K562 (cell line): ENCODE measurements at regions not wholly inside any gene's neighbourhood (a gene's known extent, or its start where the extent isn't known, plus 50 kb on each side); places are given as distances from the start of the nearest gene placed in this dataset.

Experiments
- CREB1 ChIP-seq, 2 experiments: sonication (generic) in 1 of 2; formaldehyde crosslinking in 1 of 2; IDR thresholded peaks; 2 replicates each; pipeline versions ENCODE4 v1.6.1 to v1.8.0; 2012 to 2022; ENCODE audit warnings: inconsistent platforms in 1 of 2, mild to moderate bottlenecking in 1 of 2, missing genetic modification reagents in 1 of 2, moderate library complexity in 1 of 2
- EZH2 ChIP-seq: IDR thresholded peaks from 2 replicates; pipeline ENCODE4 v1.6.1; 2012; ENCODE audit warnings: low read depth, mild to moderate bottlenecking, inconsistent platforms, low read length, borderline replicate concordance
- HMGXB4 ChIP-seq: sonication (generic); formaldehyde crosslinking; IDR thresholded peaks from 2 replicates; pipeline ENCODE4 v1.8.1; 2023; ENCODE audit warnings: mild to moderate bottlenecking, missing genetic modification reagents
- KLF16 ChIP-seq: IDR thresholded peaks from 2 replicates; pipeline ENCODE4 v1.6.1; 2016; ENCODE audit warnings: antibody characterized with exemption
- NONO ChIP-seq, 2 experiments: fragments of 200-400 bp in 1 of 2; fragments of 450-650 bp in 1 of 2; formaldehyde crosslinking in 1 of 2; IDR thresholded peaks; 2 replicates each; pipeline ENCODE4 v1.6.1; 2017; ENCODE audit warnings: low read depth in 2 of 2, mild to moderate bottlenecking in 2 of 2, moderate library complexity in 2 of 2, low read length in 1 of 2
- PATZ1 ChIP-seq: fragments of 250-450 bp; sonication (Bioruptor Pico); IDR thresholded peaks from 2 replicates; pipeline ENCODE4 v1.5.0; 2020; ENCODE audit warnings: mild to moderate bottlenecking, borderline replicate concordance
- POLR2A ChIP-seq: fragments of 450-650 bp; conservative IDR thresholded peaks from 2 replicates; pipeline ENCODE4 v1.6.1; 2016
- TEAD4 ChIP-seq, 2 experiments: sonication (generic) in 1 of 2; formaldehyde crosslinking in 1 of 2; IDR thresholded peaks; 2 replicates each; pipeline versions ENCODE4 v1.6.1 to v1.8.0; 2012 to 2022; ENCODE audit warnings: borderline replicate concordance in 1 of 2, inconsistent platforms in 1 of 2, low read length in 1 of 2, mild to moderate bottlenecking in 1 of 2, missing genetic modification reagents in 1 of 2
- ZNF644 ChIP-seq: fragments of 200-800 bp; sonication (Bioruptor generic); IDR thresholded peaks from 2 replicates; pipeline ENCODE4 v1.6.1; 2016; ENCODE audit warnings: low read depth, missing genetic modification characterization, missing compliant biosample characterization
- TF ChIP-seq, protein P1 (sequence below), 3 experiments: IDR thresholded peaks in 2 of 3; conservative IDR thresholded peaks in 1 of 3; 2 replicates each; pipeline ENCODE4 v1.5.1; 2011 to 2012; ENCODE audit warnings: low read length in 3 of 3, mild to moderate bottlenecking in 3 of 3, control low read depth in 2 of 3, improper control_type of control experiment in 1 of 3, inconsistent platforms in 1 of 3, low read depth in 1 of 3, mixed read lengths in 1 of 3, moderate library complexity in 1 of 3; ENCODE audit not compliant: insufficient read depth in 2 of 3
- TF ChIP-seq, protein P2 (sequence below): fragments of 250-450 bp; sonication (Bioruptor Pico); IDR thresholded peaks from 2 replicates; pipeline ENCODE4 v1.8.0; 2022; ENCODE audit warnings: inconsistent platforms
- TF ChIP-seq, protein P3 (sequence below): sonication (generic); formaldehyde crosslinking; IDR thresholded peaks from 2 replicates; pipeline ENCODE4 v1.9.0; 2022; ENCODE audit warnings: mild to moderate bottlenecking, missing genetic modification reagents

DNA sequence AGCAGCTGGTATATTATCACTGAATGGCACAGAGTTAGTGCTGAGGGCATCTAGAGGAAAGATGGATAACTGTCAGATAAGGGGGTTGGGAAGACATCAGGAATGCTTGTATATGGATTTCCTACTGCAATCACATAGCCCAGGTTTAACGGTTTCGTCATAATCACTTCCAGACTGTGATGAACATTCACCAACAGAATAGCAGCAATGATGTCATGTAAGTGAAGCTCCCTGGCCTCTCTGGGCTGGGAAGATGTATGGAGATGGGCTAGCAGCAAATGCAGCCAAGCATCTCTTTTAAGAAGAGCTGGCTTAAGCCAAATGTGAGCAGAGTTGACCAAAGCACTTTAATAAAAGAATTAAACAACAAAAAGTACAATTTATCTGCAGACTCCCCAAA, 714.6 kb downstream of the GALC start:
- no peak for TF ChIP-seq POLR2A
- no peak for TF ChIP-seq KLF16
- TF ChIP-seq, protein P1, sequence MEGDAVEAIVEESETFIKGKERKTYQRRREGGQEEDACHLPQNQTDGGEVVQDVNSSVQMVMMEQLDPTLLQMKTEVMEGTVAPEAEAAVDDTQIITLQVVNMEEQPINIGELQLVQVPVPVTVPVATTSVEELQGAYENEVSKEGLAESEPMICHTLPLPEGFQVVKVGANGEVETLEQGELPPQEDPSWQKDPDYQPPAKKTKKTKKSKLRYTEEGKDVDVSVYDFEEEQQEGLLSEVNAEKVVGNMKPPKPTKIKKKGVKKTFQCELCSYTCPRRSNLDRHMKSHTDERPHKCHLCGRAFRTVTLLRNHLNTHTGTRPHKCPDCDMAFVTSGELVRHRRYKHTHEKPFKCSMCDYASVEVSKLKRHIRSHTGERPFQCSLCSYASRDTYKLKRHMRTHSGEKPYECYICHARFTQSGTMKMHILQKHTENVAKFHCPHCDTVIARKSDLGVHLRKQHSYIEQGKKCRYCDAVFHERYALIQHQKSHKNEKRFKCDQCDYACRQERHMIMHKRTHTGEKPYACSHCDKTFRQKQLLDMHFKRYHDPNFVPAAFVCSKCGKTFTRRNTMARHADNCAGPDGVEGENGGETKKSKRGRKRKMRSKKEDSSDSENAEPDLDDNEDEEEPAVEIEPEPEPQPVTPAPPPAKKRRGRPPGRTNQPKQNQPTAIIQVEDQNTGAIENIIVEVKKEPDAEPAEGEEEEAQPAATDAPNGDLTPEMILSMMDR (IDR thresholded peaks at IDR 0.05 in 2 of 3, conservative IDR thresholded peaks at IDR 0.05 in 1 of 3; ENCODE audit: insufficient read depth in 2 of 3, low read depth in 1 of 3, low read length in 3 of 3), result no peak
- no peak for TF ChIP-seq PATZ1 (CRISPR knock-in tag)
- TF ChIP-seq, protein P2, sequence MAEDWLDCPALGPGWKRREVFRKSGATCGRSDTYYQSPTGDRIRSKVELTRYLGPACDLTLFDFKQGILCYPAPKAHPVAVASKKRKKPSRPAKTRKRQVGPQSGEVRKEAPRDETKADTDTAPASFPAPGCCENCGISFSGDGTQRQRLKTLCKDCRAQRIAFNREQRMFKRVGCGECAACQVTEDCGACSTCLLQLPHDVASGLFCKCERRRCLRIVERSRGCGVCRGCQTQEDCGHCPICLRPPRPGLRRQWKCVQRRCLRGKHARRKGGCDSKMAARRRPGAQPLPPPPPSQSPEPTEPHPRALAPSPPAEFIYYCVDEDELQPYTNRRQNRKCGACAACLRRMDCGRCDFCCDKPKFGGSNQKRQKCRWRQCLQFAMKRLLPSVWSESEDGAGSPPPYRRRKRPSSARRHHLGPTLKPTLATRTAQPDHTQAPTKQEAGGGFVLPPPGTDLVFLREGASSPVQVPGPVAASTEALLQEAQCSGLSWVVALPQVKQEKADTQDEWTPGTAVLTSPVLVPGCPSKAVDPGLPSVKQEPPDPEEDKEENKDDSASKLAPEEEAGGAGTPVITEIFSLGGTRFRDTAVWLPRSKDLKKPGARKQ (CRISPR knock-in tag), result no peak
- no peak for TF ChIP-seq HMGXB4
- no peak for TF ChIP-seq CREB1 (IDR thresholded peaks at IDR 0.05)
- no peak for TF ChIP-seq CREB1 (CRISPR knock-in tag; IDR thresholded peaks at IDR 0.05)
- no peak for TF ChIP-seq TEAD4 (IDR thresholded peaks at IDR 0.05; ENCODE audit: low read length)
- TF ChIP-seq TEAD4 (CRISPR knock-in tag; IDR thresholded peaks at IDR 0.05; ENCODE audit: borderline replicate concordance), result no peak
- TF ChIP-seq ZNF644, result no peak
- TF ChIP-seq, protein P3, sequence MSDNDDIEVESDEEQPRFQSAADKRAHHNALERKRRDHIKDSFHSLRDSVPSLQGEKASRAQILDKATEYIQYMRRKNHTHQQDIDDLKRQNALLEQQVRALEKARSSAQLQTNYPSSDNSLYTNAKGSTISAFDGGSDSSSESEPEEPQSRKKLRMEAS, result no peak
- TF ChIP-seq EZH2, result no peak
- TF ChIP-seq NONO (IDR thresholded peaks at IDR 0.05; ENCODE audit: low read depth in 2 of 2, low read length in 1 of 2), result no peak
